ENCODE measurements at regions not wholly inside any gene's neighbourhood (a gene's known extent, or its start where the extent isn't known, plus 50 kb on each side); places are given as distances from the start of the nearest gene placed in this dataset.

- Mint-ChIP-seq H3K27me3 (ENCODE audit: unreplicated experiment) (no peaks in the 10 kb centered on the region), H3K4me3 (ENCODE audit: unreplicated experiment) (no peak overlapping the region), H3K27ac (ENCODE audit: unreplicated experiment) (no peak overlapping the region), H3K4me1 (ENCODE audit: low read depth, unreplicated experiment) (no peaks in the 10 kb centered on the region), H3K36me3 (ENCODE audit: unreplicated experiment) (no peaks in the 10 kb centered on the region), H3K9me3 (ENCODE audit: unreplicated experiment) (no peaks in the 10 kb centered on the region)
- no peak for DNase-seq
- TF ChIP-seq CTCF (IDR thresholded peaks at IDR 0.05; ENCODE audit: partially characterized antibody, unreplicated experiment): no peak
Measured at GRCh38 chr12:20289520-20289919, 78.8 kb upstream of the PDE3A start.

- no peak for TF ChIP-seq CTCF (IDR thresholded peaks at IDR 0.05; ENCODE audit: partially characterized antibody, unreplicated experiment)
- no peaks in the 10 kb centered on the region for H3K9me3 Mint-ChIP-seq (ENCODE audit: unreplicated experiment)
- H3K27me3 Mint-ChIP-seq (ENCODE audit: unreplicated experiment): no peaks in the 10 kb centered on the region
- H3K36me3 Mint-ChIP-seq (ENCODE audit: unreplicated experiment): peaks cover 9% of the 10 kb centered on the region
- no peak overlapping the region for H3K27ac Mint-ChIP-seq (ENCODE audit: unreplicated experiment)
- H3K4me3 Mint-ChIP-seq (ENCODE audit: unreplicated experiment): no peak overlapping the region
- no peak for DNase-seq
- no peaks in the 10 kb centered on the region for H3K4me1 Mint-ChIP-seq (ENCODE audit: low read depth, unreplicated experiment)
Measured at GRCh38 chr12:20300457-20300856, 67.9 kb upstream of the PDE3A start.

- Mint-ChIP-seq H3K9me3 (ENCODE audit: unreplicated experiment) (peaks cover 2% of the 10 kb centered on the region), H3K4me3 (ENCODE audit: unreplicated experiment) (no peak overlapping the region), H3K27me3 (ENCODE audit: unreplicated experiment) (no peaks in the 10 kb centered on the region)
Measured at GRCh38 chr12:20305470-20305869, 62.9 kb upstream of the PDE3A start.

GRCh38 chr12:20309504-20310148 lies 58.7 kb upstream of the PDE3A start:
- TF ChIP-seq CTCF (IDR thresholded peaks at IDR 0.05; ENCODE audit: partially characterized antibody, unreplicated experiment): no peak
- H3K27ac Mint-ChIP-seq (ENCODE audit: unreplicated experiment): no peak overlapping the region
- no peaks in the 10 kb centered on the region for H3K4me1 Mint-ChIP-seq (ENCODE audit: low read depth, unreplicated experiment)
- H3K9me3 Mint-ChIP-seq (ENCODE audit: unreplicated experiment): peaks cover 2% of the 10 kb centered on the region
- no peak for DNase-seq
- H3K36me3 Mint-ChIP-seq (ENCODE audit: unreplicated experiment): peaks cover 7% of the 10 kb centered on the region
- H3K27me3 Mint-ChIP-seq (ENCODE audit: unreplicated experiment): no peaks in the 10 kb centered on the region
- no peak overlapping the region for H3K4me3 Mint-ChIP-seq (ENCODE audit: unreplicated experiment)

More at GRCh38 chr12:20305470-20305869, 62.9 kb upstream of the PDE3A start:
- no peak for DNase-seq
- no peak overlapping the region for H3K27ac Mint-ChIP-seq (ENCODE audit: unreplicated experiment)
- no peak for TF ChIP-seq CTCF (IDR thresholded peaks at IDR 0.05; ENCODE audit: partially characterized antibody, unreplicated experiment)
- no peaks in the 10 kb centered on the region for H3K4me1 Mint-ChIP-seq (ENCODE audit: low read depth, unreplicated experiment)
- H3K36me3 Mint-ChIP-seq (ENCODE audit: unreplicated experiment): peaks cover 7% of the 10 kb centered on the region

GRCh38 chr12:20314328-20314727 lies 54.0 kb upstream of the PDE3A start:
- TF ChIP-seq CTCF (IDR thresholded peaks at IDR 0.05; ENCODE audit: partially characterized antibody, unreplicated experiment): no peak
- no peaks in the 10 kb centered on the region for H3K4me1 Mint-ChIP-seq (ENCODE audit: low read depth, unreplicated experiment)
- no peaks in the 10 kb centered on the region for H3K9me3 Mint-ChIP-seq (ENCODE audit: unreplicated experiment)
- H3K36me3 Mint-ChIP-seq (ENCODE audit: unreplicated experiment): no peaks in the 10 kb centered on the region
- no peak overlapping the region for H3K4me3 Mint-ChIP-seq (ENCODE audit: unreplicated experiment)
- no peaks in the 10 kb centered on the region for H3K27me3 Mint-ChIP-seq (ENCODE audit: unreplicated experiment)
- no peak overlapping the region for H3K27ac Mint-ChIP-seq (ENCODE audit: unreplicated experiment)
- DNase-seq: no peak
